Activated T-helper 1 cell treated with anti-CD3 and anti-CD28 coated beads, Interleukin-2, amount 50 U/mL, for 16 hours (primary cell): ENCODE measurements at regions not wholly inside any gene's neighbourhood (a gene's known extent, or its start where the extent isn't known, plus 50 kb on each side); places are given as distances from the start of the nearest gene placed in this dataset.
"Not testable (repeated sequence)": the region's sequence is repeated elsewhere in the genome, so short reads cannot be mapped to it uniquely, and the experiment has no call there.

Source experiments
- DNase-seq, 2 donors: peaks; one replicate each; pipeline ENCODE4 v3.0.0-alpha.2; 2020; ENCODE audit warnings: low read depth in 1 of 2, low spot score in 1 of 2

GRCh38 chr7:101707587-101707986 is 78.5 kb upstream of the MYL10 start:
- no peak for DNase-seq

GRCh38 chr7:101708223-101708622 is 79.1 kb upstream of the MYL10 start:
- no peak for DNase-seq

GRCh38 chr7:101712652-101713051 is 83.6 kb upstream of the MYL10 start:
- no peak for DNase-seq

GRCh38 chr7:101714097-101714496 is 85.0 kb upstream of the MYL10 start:
- DNase-seq, result no peak

- no peak for DNase-seq
Observed at GRCh38 chr7:101717628-101718357, 88.7 kb upstream of the MYL10 start.

GRCh38 chr7:101718363-101719122 is 89.4 kb upstream of the MYL10 start:
- no peak for DNase-seq

GRCh38 chr7:101719123-101719470 is 90.0 kb upstream of the MYL10 start:
- no peak for DNase-seq

- no peak for DNase-seq
Observed at GRCh38 chr7:101720324-101720723, 91.2 kb upstream of the MYL10 start.

GRCh38 chr7:101722247-101722646 is 93.2 kb upstream of the MYL10 start:
- no peak for DNase-seq

- DNase-seq, result no peak
Observed at GRCh38 chr7:101723835-101724234, 93.6 kb upstream of the CUX1 start.

- DNase-seq, result no peak
Observed at GRCh38 chr7:101724957-101725356, 92.5 kb upstream of the CUX1 start.

GRCh38 chr7:101725921-101726320 is 91.5 kb upstream of the CUX1 start:
- no peak for DNase-seq

GRCh38 chr7:101727184-101727583 is 90.2 kb upstream of the CUX1 start:
- DNase-seq, result no peak

GRCh38 chr7:101728128-101728527 is 89.3 kb upstream of the CUX1 start:
- DNase-seq, result no peak

GRCh38 chr7:101728873-101729240 is 88.6 kb upstream of the CUX1 start:
- not testable (repeated sequence) for DNase-seq

GRCh38 chr7:101729241-101729883 is 88.1 kb upstream of the CUX1 start:
- DNase-seq, result no peak

- no peak for DNase-seq
Observed at GRCh38 chr7:101731502-101732084, 85.8 kb upstream of the CUX1 start.

GRCh38 chr7:101733713-101734475 is 83.5 kb upstream of the CUX1 start:
- DNase-seq, result no peak

GRCh38 chr7:101736084-101736483 is 81.3 kb upstream of the CUX1 start:
- DNase-seq, result no peak

GRCh38 chr7:101739775-101740398 is 77.5 kb upstream of the CUX1 start:
- no peak for DNase-seq
